ENCODE measurements at regions not wholly inside any gene's neighbourhood (a gene's known extent, or its start where the extent isn't known, plus 50 kb on each side); places are given as distances from the start of the nearest gene placed in this dataset.
A peak's percentile ranks its signal among the peaks of the same experiment; 100 is the strongest.
"Not testable (repeated sequence)": the region's sequence is repeated elsewhere in the genome, so short reads cannot be mapped to it uniquely, and the experiment has no call there.

DNA sequence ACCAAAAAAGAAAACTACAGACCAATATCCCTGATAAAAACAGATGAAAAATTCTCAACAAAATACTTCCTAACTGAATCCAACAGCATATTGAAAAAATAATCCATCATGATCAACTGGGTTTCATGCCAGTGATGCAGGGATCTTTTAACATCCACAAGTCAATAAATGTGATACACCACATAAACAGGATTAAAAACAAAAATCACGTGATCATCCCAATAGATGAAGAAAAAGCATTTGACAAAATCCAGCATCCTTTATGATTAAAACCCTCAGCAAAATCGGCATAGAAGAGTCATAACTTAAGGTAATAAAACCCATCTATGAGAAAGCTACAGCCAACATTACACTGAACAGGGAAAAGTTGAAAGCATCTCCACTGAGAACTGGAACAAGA, 107.5 kb downstream of the DCLK3 start:
- DNase-seq (no peak), ATAC-seq (no peak)
- intact Hi-C loops (cut with DNase I), result no loop called here

- intact Hi-C loops (cut with DNase I), result no loop called here
- ATAC-seq (no peak), DNase-seq (no peak)
Observed at GRCh38 chr3:36653095-36653494, 111.3 kb downstream of the DCLK3 start.

DNA sequence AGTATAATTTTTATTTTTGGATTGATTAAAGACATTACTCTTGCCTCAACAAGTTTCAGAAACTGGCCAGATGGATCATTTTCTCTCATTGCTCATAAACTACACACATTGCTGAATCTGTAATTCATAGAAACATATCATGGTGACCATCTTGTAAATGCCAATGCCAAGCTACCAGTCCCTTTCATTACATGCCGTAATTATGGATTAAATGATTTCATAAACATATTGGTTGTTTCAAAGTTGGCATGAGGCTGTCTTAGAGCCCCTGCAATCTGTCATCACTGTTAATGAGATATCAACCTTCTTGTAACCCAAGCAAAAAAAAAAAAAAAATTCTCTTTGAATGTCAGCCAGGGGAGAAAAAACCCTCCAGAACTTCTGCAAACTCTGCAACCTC, 112.2 kb downstream of the DCLK3 start:
- ATAC-seq (no peak), DNase-seq (no peak)
- intact Hi-C loops (cut with DNase I), result no loop called here

GRCh38 chr3:36650271-36650671, 114.1 kb downstream of the DCLK3 start:
- ATAC-seq (peak in 1 of 2 donors; percentile 23), DNase-seq (no peak)
- intact Hi-C loops (cut with DNase I), result no loop called here

DNA sequence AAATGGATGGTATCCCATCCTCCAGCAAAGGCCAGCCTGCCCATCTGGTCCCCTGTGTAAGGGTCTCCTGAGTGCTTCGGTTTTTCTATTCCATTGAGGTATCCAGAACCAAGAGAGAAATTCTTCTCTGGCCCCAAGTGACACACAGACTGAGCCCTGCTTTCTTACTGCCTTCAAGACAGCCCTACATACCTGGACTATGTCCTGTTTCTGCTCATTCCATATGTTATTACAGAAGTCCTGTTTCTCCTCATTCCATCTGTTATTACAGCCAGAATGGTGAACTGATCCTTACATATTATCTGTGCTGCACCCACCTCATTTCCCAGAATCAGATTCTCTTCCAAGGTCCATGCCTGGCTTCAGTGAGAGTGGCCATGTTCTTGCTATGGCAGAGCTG, 115.2 kb downstream of the DCLK3 start:
- ATAC-seq, result no peak
- DNase-seq, result no peak
- intact Hi-C loops (cut with DNase I), result no loop called here

DNA sequence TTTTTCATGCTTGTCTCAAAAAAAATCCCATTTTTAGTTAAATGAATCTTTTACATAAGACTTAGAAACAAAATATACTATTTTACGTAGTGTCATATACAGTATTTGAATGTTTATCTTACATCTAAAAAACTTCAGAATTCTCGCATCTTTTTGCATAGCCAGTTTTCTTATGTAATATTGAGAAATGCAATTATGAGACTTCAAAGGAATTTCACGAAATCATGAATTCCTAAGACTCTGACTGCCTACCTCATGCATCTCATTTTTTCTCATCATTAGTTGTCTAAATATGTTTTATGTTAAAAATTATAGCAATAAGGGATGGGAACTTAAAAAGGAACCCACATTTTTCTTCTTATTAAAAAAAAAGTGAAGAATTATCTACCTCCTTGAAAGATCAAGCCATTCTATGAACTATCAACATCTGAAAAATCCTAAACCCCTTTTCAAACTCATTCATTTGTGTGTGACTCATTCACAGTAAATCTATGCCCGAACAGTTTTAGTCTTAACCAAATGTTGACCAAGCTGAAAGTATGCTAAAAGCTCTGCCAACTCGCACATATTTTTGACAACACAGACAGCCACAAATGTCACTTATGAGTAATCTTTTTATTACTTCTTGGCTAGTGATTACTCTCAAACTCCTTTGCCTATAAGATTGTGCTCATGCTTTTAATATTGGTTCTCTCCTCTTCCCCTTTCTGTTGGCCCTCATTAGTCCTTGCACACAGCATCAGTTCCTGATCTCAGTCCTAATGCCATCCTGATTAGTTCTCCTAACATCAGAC, 115.9 kb downstream of the DCLK3 start:
- DNase-seq (no peak), ATAC-seq (no peak)
- intact Hi-C loops (cut with DNase I), result no loop called here

DNA sequence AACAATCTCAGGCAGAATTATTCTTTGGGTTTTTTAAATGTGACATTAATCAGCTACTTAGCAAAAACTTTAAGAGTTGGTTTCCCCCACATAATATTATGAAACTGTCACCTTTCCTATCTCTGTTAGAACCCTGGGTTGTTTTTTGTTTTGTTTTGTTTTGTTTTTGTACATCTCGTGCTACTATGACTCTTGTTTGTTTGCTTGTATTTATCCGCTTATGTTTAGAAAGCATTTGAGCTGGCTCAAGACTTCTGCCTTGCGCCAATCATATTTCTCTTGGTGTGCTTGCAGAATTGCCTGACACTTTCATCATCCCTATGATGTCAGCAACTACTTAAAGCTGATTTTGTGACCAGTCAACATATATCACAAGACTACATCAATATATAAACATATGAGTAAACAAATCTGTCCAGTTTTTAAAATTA, 116.9 kb downstream of the DCLK3 start:
- DNase-seq (no peak), ATAC-seq (no peak)
- intact Hi-C loops (cut with DNase I), result no loop called here

DNA sequence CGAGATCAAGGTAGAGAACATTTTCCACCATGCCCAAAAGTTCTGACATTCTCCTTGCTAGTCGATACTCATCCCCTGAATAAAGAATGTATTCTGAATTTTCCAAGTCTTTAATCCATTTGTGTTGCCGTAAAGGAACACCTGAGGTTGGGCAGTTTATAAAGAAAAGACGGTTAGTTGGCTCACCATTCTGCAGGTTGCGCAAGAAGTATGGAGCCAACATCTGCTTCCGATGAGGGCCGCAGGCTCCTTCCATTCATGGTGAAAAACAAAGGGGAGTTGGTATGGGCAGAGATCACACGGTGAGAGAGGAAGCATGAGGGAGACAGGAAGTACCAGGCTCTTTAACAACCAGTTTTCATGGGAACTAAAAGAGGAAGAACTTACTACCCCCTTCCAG, 121.2 kb downstream of the DCLK3 start:
- ATAC-seq (no peak), DNase-seq (no peak)
- intact Hi-C loops (cut with DNase I), result no loop called here

DNA sequence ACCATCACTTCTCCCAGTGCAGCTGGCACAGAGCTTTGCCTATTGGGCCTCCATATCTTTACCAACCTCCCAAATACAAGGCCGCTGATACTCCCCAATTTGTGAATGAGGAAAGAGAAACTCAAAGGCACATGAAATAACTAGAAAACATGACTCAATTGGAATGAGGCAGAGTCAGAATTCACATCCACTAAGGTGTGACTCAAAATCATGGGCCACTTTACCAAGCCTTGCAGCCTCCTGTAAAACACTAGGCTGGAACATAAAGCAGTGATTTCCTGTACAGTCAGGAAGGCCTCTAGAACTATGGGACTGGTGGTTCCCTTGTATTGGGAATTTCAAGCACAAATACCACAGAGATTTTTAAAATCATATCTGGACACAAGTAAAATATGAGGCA, 128.6 kb downstream of the DCLK3 start:
- DNase-seq (no peak), ATAC-seq (no peak)
- intact Hi-C loops (cut with DNase I), result no loop called here

GRCh38 chr3:36633897-36634296, 130.5 kb downstream of the DCLK3 start:
- intact Hi-C loops (cut with DNase I); ATAC-seq; DNase-seq: not testable (repeated sequence)

GRCh38 chr3:36633060-36633459, 131.3 kb downstream of the DCLK3 start:
- ATAC-seq (no peak), DNase-seq (no peak)
- intact Hi-C loops (cut with DNase I), result no loop called here

DNA sequence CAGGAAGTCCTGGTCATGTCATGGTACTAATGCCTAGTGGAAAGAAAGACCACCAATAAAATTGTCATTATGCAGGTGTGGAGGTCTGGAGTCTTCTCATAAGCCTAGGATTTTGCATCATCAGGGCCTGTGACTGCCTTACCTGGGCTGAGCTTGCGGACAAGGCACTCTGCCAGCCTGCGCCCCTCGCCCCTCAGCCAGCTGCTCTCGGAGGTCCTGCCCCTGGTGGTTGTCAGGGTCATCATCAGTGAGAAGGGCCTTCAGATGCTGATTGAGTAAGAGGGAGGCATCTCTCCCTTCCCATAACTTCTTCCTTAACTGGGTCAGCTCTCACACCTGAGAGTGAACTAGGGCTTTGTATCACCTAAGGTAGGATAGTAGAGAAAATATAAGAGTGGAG, 132.8 kb downstream of the DCLK3 start:
- no peak for ATAC-seq
- intact Hi-C loops (cut with DNase I), result no loop called here
- DNase-seq, result no peak

- no peak for DNase-seq
- intact Hi-C loops (cut with DNase I), result no loop called here
- ATAC-seq, result no peak
Observed at GRCh38 chr3:36615861-36616260, 148.5 kb downstream of the DCLK3 start.

DNA sequence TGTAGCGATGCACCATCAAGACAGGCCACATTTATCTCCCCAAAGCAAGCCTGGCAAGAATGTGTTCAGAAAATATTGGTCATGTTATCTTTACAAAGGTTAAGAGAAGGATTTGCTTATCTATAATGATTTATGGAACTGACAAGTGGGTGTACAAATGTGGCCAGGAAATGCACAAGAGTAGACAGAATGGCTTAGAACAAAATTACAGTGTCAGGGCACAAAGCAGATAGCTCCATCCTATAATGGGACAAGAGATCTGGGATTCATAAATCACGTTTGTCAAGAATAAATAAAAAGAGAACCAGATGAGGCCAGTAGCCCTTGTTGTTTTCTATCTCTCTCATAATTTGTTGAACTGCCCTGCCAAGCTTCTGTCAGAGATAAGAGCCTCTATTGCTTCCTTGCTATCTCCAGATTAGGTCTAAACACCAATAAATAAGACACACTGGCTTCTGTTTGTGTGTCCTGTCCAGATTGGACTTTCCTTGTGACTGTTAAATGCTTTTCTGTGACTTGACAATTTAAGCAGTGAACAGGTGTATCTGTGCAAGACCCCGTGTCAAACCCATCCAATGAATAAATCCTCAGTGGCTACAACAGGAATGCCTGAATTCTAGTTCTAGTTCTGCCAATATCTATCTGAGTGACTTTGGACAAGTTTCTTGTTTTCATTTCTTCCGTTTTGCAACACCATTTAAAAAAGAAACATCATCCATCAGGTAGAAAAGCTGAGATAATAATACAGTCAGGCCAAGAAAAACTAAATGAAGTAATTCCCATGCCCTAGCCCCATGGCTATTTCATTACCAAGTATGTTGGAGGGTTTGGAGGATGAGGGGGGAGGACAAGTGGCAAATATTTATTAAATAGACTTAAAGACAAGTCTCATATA, 157.2 kb downstream of the DCLK3 start:
- ATAC-seq (peak in 1 of 2 donors; percentile 27), DNase-seq (no peak)
- intact Hi-C loops (cut with DNase I), result no loop called here

DNA sequence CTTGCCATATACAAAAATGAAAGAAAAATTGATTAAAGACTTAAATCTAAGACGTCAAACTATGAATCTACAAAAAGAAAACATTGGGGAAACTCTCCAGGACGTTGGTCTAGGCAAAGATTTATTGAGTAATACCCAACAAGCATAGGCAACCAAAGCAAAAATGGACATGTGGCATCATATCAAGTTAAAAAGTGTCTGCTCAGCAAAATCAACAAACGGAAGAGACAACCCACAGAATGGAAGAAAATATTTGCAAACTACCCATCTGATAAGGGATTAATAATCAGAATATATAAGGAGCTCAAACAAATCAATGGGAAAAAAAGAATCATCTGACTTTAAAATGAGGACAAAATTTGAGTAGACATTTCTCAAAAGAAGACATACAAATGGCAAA, 160.9 kb downstream of the DCLK3 start:
- DNase-seq (no peak), ATAC-seq (no peak)
- intact Hi-C loops (cut with DNase I), result no loop called here

- no peak for DNase-seq
- intact Hi-C loops (cut with DNase I), result no loop called here
Observed at GRCh38 chr3:36600404-36600803, 163.9 kb downstream of the DCLK3 start.

More at GRCh38 chr3:36600404-36600803, 163.9 kb downstream of the DCLK3 start:
- ATAC-seq, result no peak
